ENCODE measurements at regions not wholly inside any gene's neighbourhood (a gene's known extent, or its start where the extent isn't known, plus 50 kb on each side); places are given as distances from the start of the nearest gene placed in this dataset.
A peak's percentile ranks its signal among the peaks of the same experiment; 100 is the strongest.

GRCh38 chr15:31245756-31246155 lies 80.9 kb upstream of the KLF13 start:
- no peak for DNase-seq

- DNase-seq = no peak
These were observed 79.2 kb upstream of the KLF13 start for GRCh38 chr15:31247404-31247803.

GRCh38 chr15:31248263-31248662 lies 78.4 kb upstream of the KLF13 start:
- DNase-seq = no peak

GRCh38 chr15:31248951-31249350 lies 77.7 kb upstream of the KLF13 start:
- DNase-seq = no peak

- DNase-seq = no peak
These were observed 76.6 kb upstream of the KLF13 start for GRCh38 chr15:31250033-31250432.

- no peak for DNase-seq
These were observed 75.5 kb upstream of the KLF13 start for GRCh38 chr15:31251165-31251564.

- no peak for DNase-seq
These were observed 74.4 kb upstream of the KLF13 start for GRCh38 chr15:31252171-31252785.

- DNase-seq = no peak
These were observed 72.0 kb upstream of the KLF13 start for GRCh38 chr15:31254431-31255175.

- DNase-seq = no peak
These were observed 71.5 kb upstream of the KLF13 start for GRCh38 chr15:31255176-31255510.

GRCh38 chr15:31255732-31256377 lies 70.8 kb upstream of the KLF13 start:
- no peak for DNase-seq

- DNase-seq = no peak
These were observed 70.0 kb upstream of the KLF13 start for GRCh38 chr15:31256378-31257265.

- DNase-seq = no peak
These were observed 69.3 kb upstream of the KLF13 start for GRCh38 chr15:31257286-31257685.

- DNase-seq = no peak
These were observed 68.4 kb upstream of the KLF13 start for GRCh38 chr15:31258260-31258659.

- no peak for DNase-seq
These were observed 66.9 kb upstream of the KLF13 start for GRCh38 chr15:31259562-31260252.

- no peak for DNase-seq
These were observed 65.9 kb upstream of the KLF13 start for GRCh38 chr15:31260646-31261265.

- DNase-seq = no peak
These were observed 65.1 kb upstream of the KLF13 start for GRCh38 chr15:31261266-31262142.

- no peak for DNase-seq
These were observed 64.5 kb upstream of the KLF13 start for GRCh38 chr15:31262143-31262530.

- peak in 1 of 5 experiments; percentile 33 for DNase-seq
These were observed 63.5 kb upstream of the KLF13 start for GRCh38 chr15:31262901-31263671.

- peak; percentile 37 to 89 (median 61) for DNase-seq
These were observed 62.7 kb upstream of the KLF13 start for GRCh38 chr15:31263751-31264558.
